ENCODE measurements at regions not wholly inside any gene's neighbourhood (a gene's known extent, or its start where the extent isn't known, plus 50 kb on each side); places are given as distances from the start of the nearest gene placed in this dataset.

DNA sequence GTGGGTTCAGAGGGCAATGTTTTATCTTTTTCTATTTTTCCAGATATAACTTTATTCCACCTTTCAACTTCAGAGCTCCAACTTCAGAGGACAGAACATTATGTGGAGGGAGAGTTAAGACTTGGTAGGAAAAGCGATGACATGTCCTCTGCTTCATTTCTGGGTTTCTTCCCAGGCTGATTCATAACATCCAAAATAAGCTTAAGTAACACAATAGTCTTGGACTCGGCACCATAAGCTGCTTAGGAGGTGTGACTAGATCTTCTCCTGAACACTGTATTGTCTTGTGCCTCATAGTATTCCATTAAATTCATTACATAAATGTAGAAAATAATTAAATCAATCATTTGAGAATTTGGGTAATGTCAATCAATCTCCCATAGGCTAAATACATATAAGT, 95.5 kb upstream of the PDE3A start:
- no peak for TF ChIP-seq POLR2AphosphoS5 (IDR thresholded peaks at IDR 0.05; ENCODE audit: low read depth, low read length)
- TF ChIP-seq, protein P1, sequence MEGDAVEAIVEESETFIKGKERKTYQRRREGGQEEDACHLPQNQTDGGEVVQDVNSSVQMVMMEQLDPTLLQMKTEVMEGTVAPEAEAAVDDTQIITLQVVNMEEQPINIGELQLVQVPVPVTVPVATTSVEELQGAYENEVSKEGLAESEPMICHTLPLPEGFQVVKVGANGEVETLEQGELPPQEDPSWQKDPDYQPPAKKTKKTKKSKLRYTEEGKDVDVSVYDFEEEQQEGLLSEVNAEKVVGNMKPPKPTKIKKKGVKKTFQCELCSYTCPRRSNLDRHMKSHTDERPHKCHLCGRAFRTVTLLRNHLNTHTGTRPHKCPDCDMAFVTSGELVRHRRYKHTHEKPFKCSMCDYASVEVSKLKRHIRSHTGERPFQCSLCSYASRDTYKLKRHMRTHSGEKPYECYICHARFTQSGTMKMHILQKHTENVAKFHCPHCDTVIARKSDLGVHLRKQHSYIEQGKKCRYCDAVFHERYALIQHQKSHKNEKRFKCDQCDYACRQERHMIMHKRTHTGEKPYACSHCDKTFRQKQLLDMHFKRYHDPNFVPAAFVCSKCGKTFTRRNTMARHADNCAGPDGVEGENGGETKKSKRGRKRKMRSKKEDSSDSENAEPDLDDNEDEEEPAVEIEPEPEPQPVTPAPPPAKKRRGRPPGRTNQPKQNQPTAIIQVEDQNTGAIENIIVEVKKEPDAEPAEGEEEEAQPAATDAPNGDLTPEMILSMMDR (IDR thresholded peaks at IDR 0.05) = no peak
- TF ChIP-seq, protein P2, sequence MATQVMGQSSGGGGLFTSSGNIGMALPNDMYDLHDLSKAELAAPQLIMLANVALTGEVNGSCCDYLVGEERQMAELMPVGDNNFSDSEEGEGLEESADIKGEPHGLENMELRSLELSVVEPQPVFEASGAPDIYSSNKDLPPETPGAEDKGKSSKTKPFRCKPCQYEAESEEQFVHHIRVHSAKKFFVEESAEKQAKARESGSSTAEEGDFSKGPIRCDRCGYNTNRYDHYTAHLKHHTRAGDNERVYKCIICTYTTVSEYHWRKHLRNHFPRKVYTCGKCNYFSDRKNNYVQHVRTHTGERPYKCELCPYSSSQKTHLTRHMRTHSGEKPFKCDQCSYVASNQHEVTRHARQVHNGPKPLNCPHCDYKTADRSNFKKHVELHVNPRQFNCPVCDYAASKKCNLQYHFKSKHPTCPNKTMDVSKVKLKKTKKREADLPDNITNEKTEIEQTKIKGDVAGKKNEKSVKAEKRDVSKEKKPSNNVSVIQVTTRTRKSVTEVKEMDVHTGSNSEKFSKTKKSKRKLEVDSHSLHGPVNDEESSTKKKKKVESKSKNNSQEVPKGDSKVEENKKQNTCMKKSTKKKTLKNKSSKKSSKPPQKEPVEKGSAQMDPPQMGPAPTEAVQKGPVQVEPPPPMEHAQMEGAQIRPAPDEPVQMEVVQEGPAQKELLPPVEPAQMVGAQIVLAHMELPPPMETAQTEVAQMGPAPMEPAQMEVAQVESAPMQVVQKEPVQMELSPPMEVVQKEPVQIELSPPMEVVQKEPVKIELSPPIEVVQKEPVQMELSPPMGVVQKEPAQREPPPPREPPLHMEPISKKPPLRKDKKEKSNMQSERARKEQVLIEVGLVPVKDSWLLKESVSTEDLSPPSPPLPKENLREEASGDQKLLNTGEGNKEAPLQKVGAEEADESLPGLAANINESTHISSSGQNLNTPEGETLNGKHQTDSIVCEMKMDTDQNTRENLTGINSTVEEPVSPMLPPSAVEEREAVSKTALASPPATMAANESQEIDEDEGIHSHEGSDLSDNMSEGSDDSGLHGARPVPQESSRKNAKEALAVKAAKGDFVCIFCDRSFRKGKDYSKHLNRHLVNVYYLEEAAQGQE (IDR thresholded peaks at IDR 0.05; ENCODE audit: insufficient read depth in 1 of 2, low read depth in 2 of 2, low read length in 1 of 2) = no peak
- TF ChIP-seq TCF7L2 (IDR thresholded peaks at IDR 0.05; ENCODE audit: low read depth, low read length) = no peak
